NCI-H2196 treated with DMSO at 0.1 percent for 48 hours (cell line): ENCODE measurements at regions not wholly inside any gene's neighbourhood (a gene's known extent, or its start where the extent isn't known, plus 50 kb on each side); places are given as distances from the start of the nearest gene placed in this dataset.
A peak's percentile ranks its signal among the peaks of the same experiment; 100 is the strongest.

Source experiments
- DNase-seq: peaks from one replicate; lab custom pipeline; 2025; ENCODE audit not compliant: unreplicated experiment; lab: John Stamatoyannopoulos, UW

DNA sequence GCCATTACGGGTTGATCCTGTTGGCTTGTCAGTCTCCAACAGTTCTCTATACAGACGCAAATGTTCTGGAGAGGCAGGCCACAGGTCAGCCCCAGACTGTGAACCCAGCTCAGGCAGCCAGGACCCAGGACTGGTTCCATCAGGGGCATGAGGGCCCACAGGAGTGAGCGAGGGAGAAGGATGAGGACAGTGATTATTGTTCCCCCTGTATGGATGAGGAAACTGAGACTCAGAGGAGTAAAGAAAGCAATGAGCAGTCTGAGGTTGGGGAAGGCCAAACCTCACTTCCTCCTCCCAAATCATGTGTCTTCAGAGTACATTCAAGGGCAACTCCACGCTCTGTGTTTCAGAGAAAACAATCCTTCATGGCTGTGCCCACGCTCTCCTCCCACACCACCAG is 121.9 kb downstream of the RPLP1 start:
- DNase-seq = no peak

DNA sequence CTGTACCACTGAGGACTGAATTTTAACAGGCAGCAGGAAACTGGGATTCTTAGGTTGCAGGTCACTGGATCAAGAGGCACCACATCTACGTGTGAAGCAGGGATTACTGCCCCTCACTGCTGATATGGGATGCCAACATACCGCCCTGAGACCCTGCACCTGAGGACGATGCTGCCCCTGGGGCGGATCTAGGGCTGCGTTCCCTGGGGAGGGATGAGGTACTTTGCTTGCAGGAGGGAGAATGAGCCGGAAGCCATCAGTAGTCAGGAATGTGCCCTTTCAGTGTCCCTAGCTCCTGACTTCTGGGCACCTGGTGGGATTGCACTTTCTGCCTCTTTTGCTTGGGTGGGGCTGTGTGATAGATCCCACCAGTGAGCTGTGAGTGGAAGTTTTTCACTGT is 122.8 kb downstream of the RPLP1 start:
- DNase-seq = no peak

GRCh38 chr15:69576035-69576526 is 123.5 kb downstream of the RPLP1 start:
- peak; percentile 54 for DNase-seq

DNA sequence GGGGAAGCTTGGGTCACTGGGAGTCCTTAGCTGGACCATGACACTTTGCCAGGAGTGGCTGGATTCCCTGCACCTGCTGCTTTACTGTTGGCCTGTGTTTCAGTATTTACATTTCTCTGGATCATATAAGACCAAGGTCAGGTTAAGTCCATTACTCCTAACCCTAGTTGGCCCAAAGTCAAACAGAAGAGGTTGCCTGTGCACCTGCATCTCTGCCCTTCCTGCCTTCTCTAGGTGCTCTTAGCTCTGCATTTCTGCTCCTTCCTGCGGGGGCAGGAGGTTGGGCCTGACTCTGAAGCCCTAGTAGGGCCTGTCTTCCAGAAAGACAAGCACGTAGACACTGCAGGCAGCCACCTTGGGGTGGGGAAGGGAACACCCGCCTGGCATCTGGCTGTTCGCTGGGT is 124.3 kb downstream of the RPLP1 start:
- peak; percentile 68 for DNase-seq

GRCh38 chr15:69577397-69577796 is 124.8 kb downstream of the RPLP1 start:
- no peak for DNase-seq

GRCh38 chr15:69578252-69578651 is 125.6 kb downstream of the RPLP1 start:
- DNase-seq = no peak

GRCh38 chr15:69578787-69579583 is 126.4 kb downstream of the RPLP1 start:
- DNase-seq = peak; percentile 45

GRCh38 chr15:69579950-69580618 is 127.5 kb downstream of the RPLP1 start:
- DNase-seq = no peak

DNA sequence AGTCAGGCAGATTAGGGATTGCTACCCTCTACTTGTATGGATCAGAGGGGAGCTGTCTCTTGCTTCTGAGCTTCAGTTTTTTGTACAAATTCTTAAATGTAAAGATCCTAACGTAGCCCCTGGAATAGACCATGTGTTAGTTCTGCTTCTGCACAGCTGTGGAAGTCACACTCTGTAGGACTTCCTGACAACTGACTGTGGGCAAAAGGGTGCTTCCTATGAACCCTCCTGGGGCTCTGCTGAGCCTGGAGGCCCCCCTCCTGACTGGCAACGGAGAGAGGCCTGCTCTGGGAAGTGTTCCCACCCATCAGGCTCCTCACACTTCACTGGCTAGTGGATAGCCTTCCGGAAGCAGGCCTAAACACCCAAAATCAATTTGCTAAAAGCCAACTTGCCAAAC is 131.0 kb downstream of the RPLP1 start:
- no peak for DNase-seq

GRCh38 chr15:69585937-69586336 is 133.3 kb downstream of the RPLP1 start:
- no peak for DNase-seq

GRCh38 chr15:69586721-69587120 is 134.1 kb downstream of the RPLP1 start:
- no peak for DNase-seq

DNA sequence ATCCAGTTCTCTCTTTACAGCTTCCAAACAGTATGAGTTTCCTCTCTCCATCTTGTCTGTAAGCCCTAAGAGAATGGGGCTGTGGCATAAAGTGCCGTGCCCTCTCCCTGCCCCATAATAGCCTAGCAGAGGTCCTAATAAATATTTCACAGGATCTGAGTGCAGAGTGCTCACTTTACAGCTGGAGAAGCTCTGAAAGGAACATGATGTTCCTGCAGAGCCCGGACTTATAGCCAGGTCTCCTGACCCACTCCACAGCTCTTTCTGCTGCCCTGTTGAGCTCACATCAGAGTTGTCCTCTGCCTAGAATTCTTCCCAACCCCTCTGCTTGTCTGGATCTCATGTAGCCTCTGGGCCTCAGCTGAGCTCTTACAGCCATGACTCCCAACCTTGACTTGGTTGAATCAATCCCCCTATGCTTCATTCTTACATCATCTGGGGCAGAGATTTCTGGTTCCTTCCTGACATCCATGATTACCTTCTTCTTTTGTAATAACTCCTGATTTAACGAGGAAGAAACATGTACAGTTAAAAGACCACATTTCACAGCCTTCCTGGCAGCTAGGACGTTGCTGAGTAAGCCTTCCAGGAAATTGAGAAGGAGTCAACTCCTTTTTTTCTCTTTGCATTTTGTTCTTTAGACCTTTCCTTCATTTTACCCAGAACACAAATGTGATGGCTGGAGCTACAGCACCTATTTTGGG is 135.3 kb downstream of the RPLP1 start:
- DNase-seq = no peak

DNA sequence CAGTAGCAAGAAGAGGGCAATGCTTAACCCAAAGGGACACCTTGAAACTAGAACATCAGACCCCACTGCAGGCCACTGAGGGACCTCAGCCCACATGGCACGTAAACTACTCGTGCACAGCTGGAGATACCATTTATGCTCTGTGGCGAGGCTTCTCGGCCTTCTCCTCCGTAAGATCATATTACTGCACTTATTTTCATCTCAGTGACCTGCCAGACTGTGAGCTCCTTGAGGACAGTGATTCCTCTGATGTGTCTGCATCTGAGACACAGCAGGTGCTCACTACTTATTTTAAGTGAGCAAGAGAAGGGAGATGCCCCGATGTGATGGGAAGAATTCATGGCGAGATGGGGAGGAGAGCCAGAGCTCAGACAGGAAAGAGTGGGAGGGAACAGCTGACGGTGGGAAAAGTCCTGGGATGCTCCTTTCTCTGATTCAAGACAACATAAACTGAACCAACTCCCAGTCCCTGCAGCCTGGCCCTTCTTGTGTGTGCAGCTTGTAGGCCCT is 137.6 kb downstream of the RPLP1 start:
- no peak for DNase-seq

- DNase-seq = no peak
Measured at GRCh38 chr15:69590932-69591524, 138.4 kb downstream of the RPLP1 start.

DNA sequence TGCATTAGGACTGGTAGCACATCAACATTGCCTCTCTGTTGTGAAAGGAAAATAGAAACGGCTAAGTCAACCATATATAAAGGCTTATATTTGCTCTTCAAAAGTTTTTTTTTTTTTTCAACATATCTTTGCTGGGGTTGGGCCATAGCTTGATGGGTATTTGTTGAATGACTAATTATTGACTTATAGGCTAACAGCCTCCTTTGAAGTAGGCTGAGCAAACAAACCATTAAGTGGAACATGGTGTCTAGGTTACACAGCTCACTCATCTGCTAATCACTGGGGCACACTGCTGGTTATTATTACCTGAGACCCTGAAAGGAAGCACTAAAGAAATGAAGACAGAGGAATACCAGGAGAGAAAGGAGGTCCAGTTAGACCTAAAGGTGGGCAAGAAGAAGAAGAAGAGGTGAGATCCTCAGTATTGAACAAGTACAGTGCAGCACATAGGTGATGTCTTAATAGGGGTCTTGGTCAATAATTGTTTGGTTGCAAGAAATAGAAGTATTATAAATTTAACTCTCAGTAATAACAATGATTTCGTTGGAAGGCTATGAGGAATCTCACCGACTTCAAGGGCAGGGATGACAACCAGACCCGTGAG is 139.4 kb downstream of the RPLP1 start:
- DNase-seq = peak; percentile 50

- no peak for DNase-seq
Measured at GRCh38 chr15:69592954-69593353, 140.3 kb downstream of the RPLP1 start.

GRCh38 chr15:69593488-69593887 is 140.9 kb downstream of the RPLP1 start:
- DNase-seq = no peak

DNA sequence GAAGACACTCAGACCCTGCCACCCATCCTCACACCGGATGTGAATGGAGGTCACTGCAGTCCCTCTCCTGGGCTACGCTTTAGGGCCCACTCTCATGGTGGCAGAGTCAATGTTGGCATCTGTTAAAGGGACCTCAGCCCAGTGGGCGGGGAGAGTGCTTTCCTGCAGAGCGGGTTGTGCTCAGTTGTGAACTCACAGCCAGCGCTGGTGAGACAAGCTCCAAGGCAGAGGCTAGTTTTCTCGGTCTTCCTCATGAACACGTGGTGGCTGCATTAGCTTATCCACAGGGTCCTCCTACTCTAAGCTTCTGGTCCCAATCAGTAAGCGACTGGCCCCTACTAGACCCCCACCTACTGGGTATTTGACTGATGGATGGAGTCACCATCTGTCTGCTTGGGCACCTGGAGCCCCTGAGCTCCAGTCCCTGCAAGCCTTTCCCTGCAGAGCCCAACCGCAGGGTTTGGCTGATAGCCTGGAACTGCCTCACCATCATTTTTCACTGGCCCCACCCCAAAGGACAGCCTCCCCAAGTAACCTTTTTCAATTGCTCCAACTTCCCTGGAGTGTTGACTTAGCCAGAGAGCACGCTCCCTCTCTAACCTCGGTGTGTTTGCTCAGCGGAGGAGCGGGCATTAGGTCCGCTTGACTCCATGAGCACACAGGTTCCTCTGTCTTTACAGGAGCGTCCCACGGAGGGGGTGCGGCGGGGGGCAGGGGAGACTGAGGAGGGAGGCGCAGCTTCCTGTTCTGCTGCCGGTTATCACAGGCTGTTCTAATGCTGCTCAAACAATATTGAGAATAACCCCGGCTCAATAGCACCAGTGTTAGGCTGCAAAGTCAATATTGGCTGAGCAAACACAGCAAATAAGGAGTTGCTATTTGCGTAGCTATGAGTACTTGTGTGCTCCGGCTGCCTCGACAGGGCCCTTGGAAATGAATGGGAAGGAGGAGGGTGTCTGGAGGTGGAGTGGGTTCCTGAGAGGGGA is 141.7 kb downstream of the RPLP1 start:
- DNase-seq = peak; percentile 99

DNA sequence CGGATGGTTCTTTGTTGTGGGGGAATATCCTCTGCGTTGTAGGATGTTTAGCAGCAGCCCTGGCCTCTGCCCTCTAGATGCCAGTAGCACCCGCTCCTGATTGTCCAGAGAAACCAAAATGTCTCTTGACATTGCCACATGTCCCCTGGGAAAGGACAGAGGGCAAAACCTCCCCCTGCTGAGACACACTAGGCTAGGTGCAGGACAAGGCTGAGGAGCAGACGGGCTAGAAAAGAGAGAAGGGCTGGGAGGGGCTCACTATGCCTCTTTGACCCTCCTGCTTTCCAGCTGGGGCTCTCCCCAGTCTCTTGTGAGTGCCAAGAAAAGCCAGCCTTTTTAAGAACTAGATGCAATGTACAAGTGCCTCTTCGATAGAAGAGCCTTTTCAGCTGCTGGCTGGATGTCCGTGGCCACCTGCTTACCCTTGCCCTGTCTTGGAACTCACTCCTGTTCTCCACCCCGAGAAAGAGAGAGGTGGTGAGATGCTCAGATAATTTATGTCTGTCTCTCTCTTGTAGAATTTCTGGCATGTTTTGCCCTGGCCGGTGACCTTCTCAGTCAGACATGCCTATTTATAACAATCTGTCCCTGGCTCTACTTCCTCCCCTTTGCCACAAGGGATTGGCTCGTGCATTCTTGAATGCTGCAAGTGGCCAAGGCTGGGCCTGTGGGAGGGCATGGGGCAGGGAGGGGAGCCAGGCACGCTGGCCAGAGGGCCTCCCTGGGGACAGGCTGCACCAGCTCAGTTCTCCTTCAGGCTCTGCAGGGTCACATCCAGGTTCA is 142.6 kb downstream of the RPLP1 start:
- DNase-seq = peak; percentile 74
